Glutamatergic neuron (in vitro differentiated cells): ENCODE measurements at regions not wholly inside any gene's neighbourhood (a gene's known extent, or its start where the extent isn't known, plus 50 kb on each side); places are given as distances from the start of the nearest gene placed in this dataset.

Experiments
- DNase-seq: peaks from one replicate; pipeline ENCODE4 v3.0.0; 2022
- H3K27ac Mint-ChIP-seq: one replicate; pipeline ENCODE4 v1.8.0; 2020; ENCODE audit warnings: mild to moderate bottlenecking, mixed read lengths, inconsistent platforms; ENCODE audit not compliant: unreplicated experiment
- H3K27me3 Mint-ChIP-seq: one replicate; pipeline ENCODE4 v1.8.0; 2020; ENCODE audit warnings: mild to moderate bottlenecking, moderate library complexity, mixed read lengths, inconsistent platforms; ENCODE audit not compliant: unreplicated experiment
- H3K36me3 Mint-ChIP-seq: one replicate; pipeline ENCODE4 v1.8.0; 2020; ENCODE audit warnings: mild to moderate bottlenecking, mixed read lengths, inconsistent platforms; ENCODE audit not compliant: unreplicated experiment
- H3K4me1 Mint-ChIP-seq: one replicate; pipeline ENCODE4 v1.8.0; 2020; ENCODE audit warnings: mild to moderate bottlenecking, low read depth, mixed read lengths, inconsistent platforms; ENCODE audit not compliant: unreplicated experiment
- H3K4me3 Mint-ChIP-seq: one replicate; pipeline ENCODE4 v1.8.0; 2020; ENCODE audit warnings: mild to moderate bottlenecking, mixed read lengths, inconsistent platforms; ENCODE audit not compliant: unreplicated experiment
- H3K9me3 Mint-ChIP-seq: one replicate; pipeline ENCODE4 v1.8.0; 2020; ENCODE audit warnings: mild to moderate bottlenecking, moderate library complexity, mixed read lengths, inconsistent platforms; ENCODE audit not compliant: unreplicated experiment
- TF ChIP-seq, protein P1 (sequence below): fragments of 200-600 bp; sonication (generic); IDR thresholded peaks from one replicate; pipeline ENCODE4 v1.5.0; 2021; ENCODE audit not compliant: partially characterized antibody, unreplicated experiment

DNA sequence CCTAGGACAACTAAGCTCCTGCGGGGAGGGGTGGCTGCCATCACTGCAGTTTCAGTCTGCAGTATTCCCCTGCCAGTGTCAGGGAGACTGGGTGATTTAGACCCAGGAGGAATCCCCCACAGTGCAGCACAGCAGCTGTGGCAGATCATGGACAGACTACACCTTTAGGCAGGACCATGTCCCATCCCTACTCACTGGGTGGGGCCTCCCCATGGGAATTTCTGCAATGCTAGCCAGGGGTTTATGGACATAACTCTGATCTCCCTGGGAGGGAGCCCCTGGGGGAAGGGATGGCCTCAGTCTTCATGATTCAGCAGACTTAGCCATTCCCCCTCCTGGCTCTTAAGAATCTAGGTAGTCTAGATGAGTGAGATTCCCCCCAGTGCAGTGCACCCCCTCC, 130.1 kb upstream of the STAC start:
- DNase-seq = no peak
- Mint-ChIP-seq H3K36me3 (no peaks in the 10 kb centered on the region), H3K4me3 (no peak overlapping the region), H3K27ac (no peak overlapping the region), H3K27me3 (no peaks in the 10 kb centered on the region), H3K4me1 (no peaks in the 10 kb centered on the region), H3K9me3 (peaks cover 2% of the 10 kb centered on the region)
- TF ChIP-seq, protein P1, sequence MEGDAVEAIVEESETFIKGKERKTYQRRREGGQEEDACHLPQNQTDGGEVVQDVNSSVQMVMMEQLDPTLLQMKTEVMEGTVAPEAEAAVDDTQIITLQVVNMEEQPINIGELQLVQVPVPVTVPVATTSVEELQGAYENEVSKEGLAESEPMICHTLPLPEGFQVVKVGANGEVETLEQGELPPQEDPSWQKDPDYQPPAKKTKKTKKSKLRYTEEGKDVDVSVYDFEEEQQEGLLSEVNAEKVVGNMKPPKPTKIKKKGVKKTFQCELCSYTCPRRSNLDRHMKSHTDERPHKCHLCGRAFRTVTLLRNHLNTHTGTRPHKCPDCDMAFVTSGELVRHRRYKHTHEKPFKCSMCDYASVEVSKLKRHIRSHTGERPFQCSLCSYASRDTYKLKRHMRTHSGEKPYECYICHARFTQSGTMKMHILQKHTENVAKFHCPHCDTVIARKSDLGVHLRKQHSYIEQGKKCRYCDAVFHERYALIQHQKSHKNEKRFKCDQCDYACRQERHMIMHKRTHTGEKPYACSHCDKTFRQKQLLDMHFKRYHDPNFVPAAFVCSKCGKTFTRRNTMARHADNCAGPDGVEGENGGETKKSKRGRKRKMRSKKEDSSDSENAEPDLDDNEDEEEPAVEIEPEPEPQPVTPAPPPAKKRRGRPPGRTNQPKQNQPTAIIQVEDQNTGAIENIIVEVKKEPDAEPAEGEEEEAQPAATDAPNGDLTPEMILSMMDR = no peak

DNA sequence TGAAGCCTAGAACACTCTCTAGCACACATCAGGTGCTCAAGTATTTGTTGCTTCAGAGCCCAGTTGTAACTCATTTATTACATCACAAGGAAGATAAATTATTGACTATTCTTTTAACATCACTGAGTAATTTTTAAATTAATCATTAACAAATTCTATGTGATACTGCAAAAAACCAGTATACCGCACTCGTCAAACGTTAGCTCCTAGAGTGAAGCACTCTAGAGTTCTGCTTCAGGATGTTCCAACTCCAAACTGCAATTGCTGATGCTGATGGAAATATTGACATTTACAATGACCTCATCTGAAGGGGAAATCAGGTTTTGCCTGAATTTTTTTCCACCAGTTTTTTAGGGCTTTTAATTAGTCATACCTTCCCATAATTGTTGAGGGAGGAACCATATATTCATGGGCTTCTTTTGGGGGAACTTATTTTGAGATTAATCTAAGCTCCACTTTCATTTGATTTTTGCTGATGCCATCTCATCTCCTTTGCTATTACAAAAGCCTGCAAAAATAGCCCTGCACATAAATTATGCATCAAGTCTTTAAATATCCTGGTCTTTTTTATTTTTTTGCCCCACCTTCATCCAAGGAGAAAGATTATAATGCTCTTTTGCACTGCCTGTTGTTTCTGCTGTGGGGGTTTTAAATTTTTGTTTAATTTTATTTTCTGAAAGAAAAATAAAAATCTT, 123.0 kb upstream of the STAC start:
- H3K27ac Mint-ChIP-seq = no peak overlapping the region
- no peaks in the 10 kb centered on the region for H3K36me3 Mint-ChIP-seq
- no peaks in the 10 kb centered on the region for H3K27me3 Mint-ChIP-seq
- no peak overlapping the region for H3K4me3 Mint-ChIP-seq
- DNase-seq = no peak
- no peaks in the 10 kb centered on the region for H3K4me1 Mint-ChIP-seq
- peaks cover 2% of the 10 kb centered on the region for H3K9me3 Mint-ChIP-seq
- TF ChIP-seq, protein P1 = no peak

DNA sequence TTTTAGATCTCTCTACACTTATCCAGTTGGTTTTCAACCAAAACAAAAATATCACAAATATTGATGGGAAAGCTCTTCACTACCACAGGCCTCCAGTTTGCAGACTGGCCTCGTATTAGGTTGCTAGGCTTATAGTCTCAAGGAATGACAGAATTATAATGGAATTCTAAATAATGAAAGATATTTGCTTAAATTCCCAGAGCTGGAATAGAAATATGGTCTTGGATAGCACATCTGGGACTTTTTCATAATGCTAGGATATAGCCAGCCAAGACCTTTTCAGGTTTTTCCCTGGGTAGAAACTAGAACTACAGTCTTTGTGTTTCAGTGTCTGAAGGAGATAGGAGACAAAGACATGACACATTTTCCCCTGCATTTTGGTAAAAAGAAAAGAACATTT, 121.9 kb upstream of the STAC start:
- Mint-ChIP-seq H3K9me3 (peaks cover 5% of the 10 kb centered on the region), H3K27ac (no peak overlapping the region), H3K27me3 (no peaks in the 10 kb centered on the region), H3K36me3 (no peaks in the 10 kb centered on the region), H3K4me1 (no peaks in the 10 kb centered on the region), H3K4me3 (no peak overlapping the region)
- TF ChIP-seq, protein P1 = no peak
- DNase-seq = no peak

DNA sequence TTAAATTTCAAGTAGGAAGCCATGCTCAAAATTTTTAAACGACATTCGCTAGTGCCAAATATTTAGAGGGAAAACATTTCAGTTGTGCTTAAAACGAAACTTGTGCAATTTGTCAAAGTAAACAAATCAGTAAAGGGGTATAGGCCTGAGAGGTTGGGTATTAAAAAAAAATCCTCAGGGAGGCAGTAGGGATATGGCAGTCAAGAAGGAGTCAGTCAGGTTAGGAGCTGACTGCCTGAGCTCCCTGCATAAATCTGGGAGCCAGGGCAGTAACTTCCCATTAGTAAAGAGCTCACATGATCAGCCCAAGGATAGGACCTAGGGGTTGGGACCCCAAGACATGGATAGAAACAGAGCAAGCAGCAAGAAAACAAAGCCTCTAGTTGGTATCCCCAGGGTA, 120.7 kb upstream of the STAC start:
- no peak overlapping the region for H3K27ac Mint-ChIP-seq
- no peaks in the 10 kb centered on the region for H3K27me3 Mint-ChIP-seq
- H3K9me3 Mint-ChIP-seq = peaks cover 4% of the 10 kb centered on the region
- no peaks in the 10 kb centered on the region for H3K36me3 Mint-ChIP-seq
- no peak for DNase-seq
- no peak overlapping the region for H3K4me3 Mint-ChIP-seq
- TF ChIP-seq, protein P1 = no peak
- H3K4me1 Mint-ChIP-seq = no peaks in the 10 kb centered on the region

DNA sequence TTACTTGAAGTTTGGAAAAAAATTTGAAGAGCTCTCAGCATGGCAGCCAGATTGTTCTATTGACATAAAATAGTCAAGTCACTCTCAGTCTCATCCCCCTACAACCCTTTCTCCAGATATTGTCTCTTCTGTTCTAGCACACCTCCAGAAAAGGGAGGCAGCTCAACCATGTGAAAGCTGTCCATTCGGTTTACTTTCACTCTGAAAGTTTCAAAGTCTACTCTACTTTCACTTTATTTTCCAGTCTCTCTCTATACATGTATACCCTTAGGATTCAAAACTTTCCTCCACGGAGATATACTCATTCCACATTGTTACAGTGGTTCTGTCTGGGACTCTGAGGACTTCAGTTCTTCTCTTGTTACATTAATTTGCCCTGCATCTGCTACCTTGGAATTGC, 111.0 kb upstream of the STAC start:
- Mint-ChIP-seq H3K27ac (no peak overlapping the region), H3K27me3 (no peaks in the 10 kb centered on the region), H3K4me3 (no peak overlapping the region), H3K36me3 (no peaks in the 10 kb centered on the region), H3K9me3 (peaks cover 1% of the 10 kb centered on the region), H3K4me1 (no peaks in the 10 kb centered on the region)
- TF ChIP-seq, protein P1 = no peak
- no peak for DNase-seq
